Progenitor cell of endocrine pancreas (in vitro differentiated cells): ENCODE measurements at regions not wholly inside any gene's neighbourhood (a gene's known extent, or its start where the extent isn't known, plus 50 kb on each side); places are given as distances from the start of the nearest gene placed in this dataset.
A peak's percentile ranks its signal among the peaks of the same experiment; 100 is the strongest.

Experiments used
- DNase-seq: peaks from one replicate; pipeline ENCODE4 v3.0.0; 2021; ENCODE audit warnings: low spot score; ENCODE audit not compliant: unreplicated experiment
- H3K27ac Mint-ChIP-seq: 2 replicates; pipeline ENCODE4 v1.8.0; 2021; ENCODE audit warnings: mild to moderate bottlenecking, moderate library complexity, mixed read lengths
- H3K27me3 Mint-ChIP-seq: 2 replicates; pipeline ENCODE4 v1.8.0; 2021; ENCODE audit warnings: mixed read lengths
- H3K36me3 Mint-ChIP-seq: 2 replicates; pipeline ENCODE4 v1.8.0; 2022; ENCODE audit warnings: mixed read lengths; ENCODE audit not compliant: insufficient read depth
- H3K4me1 Mint-ChIP-seq: 2 replicates; pipeline ENCODE4 v1.8.0; 2021; ENCODE audit warnings: low read depth, mixed read lengths
- H3K4me3 Mint-ChIP-seq: 2 replicates; pipeline ENCODE4 v1.8.0; 2021; ENCODE audit warnings: low read depth, mild to moderate bottlenecking, moderate library complexity, mixed read lengths
- H3K9me3 Mint-ChIP-seq: 2 replicates; pipeline ENCODE4 v1.8.0; 2021; ENCODE audit warnings: low read depth, mixed read lengths
- CTCF ChIP-seq: fragments of 200-600 bp; sonication (generic); IDR thresholded peaks from one replicate; pipeline ENCODE4 v1.5.0; 2021; ENCODE audit warnings: antibody characterized with exemption, mild to moderate bottlenecking; ENCODE audit not compliant: unreplicated experiment

DNA sequence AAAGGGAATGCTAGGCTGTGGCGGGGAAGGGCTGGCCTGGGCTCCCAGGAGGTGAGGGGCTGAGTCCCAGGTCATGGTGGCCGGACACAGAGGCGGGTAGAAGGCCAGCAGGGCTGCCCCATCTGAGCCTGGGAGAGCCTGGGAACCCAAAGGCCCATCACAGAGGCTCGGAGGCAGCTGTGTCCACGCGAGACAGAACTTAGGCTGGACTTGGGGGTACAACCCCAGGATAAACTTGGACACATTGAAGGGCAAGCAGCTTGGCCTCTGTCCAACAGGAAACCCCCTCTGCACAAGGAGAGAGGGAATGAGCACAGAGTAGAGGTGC lies 95.9 kb downstream of the ZFP36L2 start:
- Mint-ChIP-seq H3K27ac (no peak overlapping the region), H3K9me3 (no peaks in the 10 kb centered on the region), H3K4me3 (no peak overlapping the region), H3K27me3 (peaks cover 4% of the 10 kb centered on the region), H3K4me1 (peaks cover 27% of the 10 kb centered on the region), H3K36me3 (no peaks in the 10 kb centered on the region)
- TF ChIP-seq CTCF = no peak
- DNase-seq = no peak

DNA sequence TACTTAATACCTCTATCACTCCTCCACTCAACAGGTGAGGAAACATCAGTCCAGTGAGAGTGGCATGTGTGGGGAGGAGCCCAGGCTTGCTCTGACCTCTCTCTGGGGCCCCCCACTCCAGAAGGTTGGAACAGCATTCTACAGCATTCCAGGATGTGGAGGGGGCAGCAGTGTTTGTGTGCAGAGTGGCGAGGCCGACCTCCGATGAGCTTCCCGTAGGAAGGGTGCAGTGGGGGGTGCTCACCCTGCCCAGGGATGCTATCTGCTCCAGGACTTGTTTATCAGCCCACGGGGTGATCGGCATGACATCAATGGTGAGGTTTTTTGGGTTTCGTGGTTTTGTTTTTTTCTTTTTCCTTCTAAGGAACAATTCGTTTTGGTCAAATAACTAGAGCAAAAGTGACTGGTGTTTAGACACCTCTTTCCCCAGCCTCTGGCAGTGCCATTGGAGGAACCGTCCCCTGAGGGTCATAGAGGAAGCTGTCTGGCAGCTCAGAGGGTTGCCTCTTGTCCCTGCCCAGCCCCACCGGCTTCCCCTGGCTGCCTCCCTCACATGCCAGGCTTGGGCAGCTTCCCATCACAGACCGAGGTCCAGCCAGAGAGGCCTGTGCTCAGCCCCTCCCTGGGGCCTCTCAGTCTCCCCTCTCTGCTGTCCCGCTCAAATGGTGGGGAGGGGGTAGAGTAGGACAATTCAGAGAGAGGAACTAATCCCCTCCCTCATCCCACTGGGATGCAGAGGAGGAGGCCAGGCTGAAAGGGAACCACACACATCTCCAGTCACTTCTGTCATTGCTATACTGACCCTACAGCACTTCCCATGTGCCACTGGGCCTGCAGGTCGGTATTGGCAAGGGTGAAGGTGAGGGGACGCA lies 96.5 kb downstream of the ZFP36L2 start:
- Mint-ChIP-seq H3K36me3 (no peaks in the 10 kb centered on the region), H3K27ac (peak overlapping the region; percentile 17), H3K4me1 (peaks cover 25% of the 10 kb centered on the region), H3K4me3 (no peak overlapping the region), H3K27me3 (peaks cover 4% of the 10 kb centered on the region), H3K9me3 (no peaks in the 10 kb centered on the region)
- DNase-seq = no peak
- no peak for TF ChIP-seq CTCF

DNA sequence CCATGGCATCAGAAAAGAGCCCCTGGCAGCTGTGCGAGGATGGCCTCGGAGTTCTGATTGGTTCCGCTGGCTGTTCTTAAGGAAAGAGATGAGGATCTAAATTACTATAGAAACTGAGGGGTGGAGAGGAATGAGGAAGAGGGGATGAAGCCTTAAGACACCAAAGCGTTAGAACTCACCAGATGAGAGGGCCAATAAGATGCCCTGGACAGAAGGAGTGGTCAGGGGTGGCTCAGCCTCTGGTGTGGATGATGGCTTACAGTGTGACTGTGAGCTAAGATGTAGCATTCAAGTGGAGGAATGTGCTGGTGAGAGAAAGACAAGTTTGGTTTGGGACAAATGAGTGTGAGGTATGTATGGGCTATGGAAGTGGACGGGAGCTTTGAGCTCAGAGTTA lies 97.8 kb downstream of the ZFP36L2 start:
- Mint-ChIP-seq H3K4me3 (no peak overlapping the region), H3K36me3 (no peaks in the 10 kb centered on the region), H3K4me1 (peaks cover 25% of the 10 kb centered on the region), H3K27ac (peak overlapping the region; percentile 63), H3K9me3 (no peaks in the 10 kb centered on the region), H3K27me3 (peaks cover 9% of the 10 kb centered on the region)
- DNase-seq = no peak
- no peak for TF ChIP-seq CTCF

DNA sequence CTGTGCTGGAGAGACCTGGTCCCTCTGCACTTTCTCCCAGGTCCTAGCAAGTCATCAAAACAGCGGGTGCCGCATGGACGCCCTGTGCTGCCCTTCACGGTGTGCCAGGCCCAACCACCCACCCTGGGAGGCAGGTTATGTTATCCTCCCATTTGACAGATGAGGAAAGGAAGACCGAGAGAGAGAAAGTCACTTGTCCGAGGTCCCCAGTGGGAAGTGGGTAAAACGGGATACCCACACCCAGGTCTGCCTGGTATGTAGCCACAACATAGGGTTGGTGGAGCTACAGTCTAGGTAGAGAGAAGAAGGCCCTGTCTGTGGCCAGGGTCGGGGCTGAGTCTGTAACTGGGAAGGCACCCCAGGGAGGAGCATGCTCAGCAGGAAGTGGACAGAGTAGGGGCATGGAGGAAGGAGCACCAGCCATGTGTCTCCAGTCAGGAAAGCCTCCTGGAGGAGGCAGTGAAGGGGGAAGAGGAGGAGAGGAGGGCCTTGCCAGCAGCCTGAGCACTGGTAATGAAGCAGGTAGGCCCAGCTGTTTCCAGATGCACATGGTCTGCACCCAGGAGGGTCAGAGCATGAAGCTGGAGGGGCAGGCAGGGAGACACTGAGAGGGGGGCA lies 98.4 kb downstream of the ZFP36L2 start:
- DNase-seq = no peak
- H3K4me3 Mint-ChIP-seq = no peak overlapping the region
- TF ChIP-seq CTCF = no peak
- peaks cover 24% of the 10 kb centered on the region for H3K4me1 Mint-ChIP-seq
- no peaks in the 10 kb centered on the region for H3K36me3 Mint-ChIP-seq
- peak overlapping the region; percentile 45 for H3K27ac Mint-ChIP-seq
- peaks cover 9% of the 10 kb centered on the region for H3K27me3 Mint-ChIP-seq
- no peaks in the 10 kb centered on the region for H3K9me3 Mint-ChIP-seq

DNA sequence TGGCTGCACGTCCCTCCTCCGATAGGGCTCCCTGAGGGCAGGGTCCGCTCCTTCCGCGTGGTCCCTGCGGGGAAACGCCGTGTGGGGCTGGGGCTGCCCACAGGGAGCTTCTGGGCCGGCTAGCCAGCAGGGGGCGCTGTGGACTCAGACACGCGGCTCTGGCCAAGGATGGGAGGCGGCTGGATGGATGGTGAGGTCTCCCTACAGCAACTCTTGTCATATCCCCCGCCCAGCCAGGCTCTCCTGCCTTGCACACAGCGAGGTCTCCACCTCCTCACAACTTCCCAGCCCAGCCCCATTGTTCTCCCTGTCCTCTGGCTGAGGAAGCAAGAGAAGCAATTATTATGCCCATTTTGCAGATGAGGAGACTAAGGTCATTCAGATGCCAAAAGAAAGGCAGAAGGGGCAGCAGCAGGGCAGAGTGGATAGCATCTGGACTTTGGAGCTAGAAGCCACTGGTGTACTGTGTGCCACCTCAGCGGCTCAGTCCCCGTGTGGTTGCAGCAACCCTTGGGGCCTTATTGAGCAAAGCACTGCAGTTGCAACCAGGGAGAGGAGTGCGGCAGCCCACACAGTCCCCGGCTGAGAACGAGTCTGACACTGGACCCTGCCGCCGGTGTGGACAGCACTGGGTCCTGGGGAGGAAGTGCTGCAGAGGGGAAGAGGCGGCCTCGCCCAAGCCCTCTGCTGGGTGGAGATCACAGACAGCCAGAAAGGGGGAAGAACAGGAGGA lies 99.0 kb downstream of the ZFP36L2 start:
- H3K4me3 Mint-ChIP-seq = no peak overlapping the region
- peak; percentile 47 for TF ChIP-seq CTCF
- H3K27me3 Mint-ChIP-seq = peaks cover 9% of the 10 kb centered on the region
- DNase-seq = no peak
- H3K27ac Mint-ChIP-seq = no peak overlapping the region
- no peaks in the 10 kb centered on the region for H3K9me3 Mint-ChIP-seq
- no peaks in the 10 kb centered on the region for H3K36me3 Mint-ChIP-seq
- H3K4me1 Mint-ChIP-seq = peaks cover 24% of the 10 kb centered on the region
